GM12878 (cell line): ENCODE measurements at regions not wholly inside any gene's neighbourhood (a gene's known extent, or its start where the extent isn't known, plus 50 kb on each side); places are given as distances from the start of the nearest gene placed in this dataset.

Source experiments
- ATAC-seq: fragments of 200-7000 bp; cut with Tn5 transposase; 3 replicates; pipeline ENCODE4 v1.9.1; 2020; ENCODE audit warnings: mild to moderate bottlenecking, moderate library complexity
- BruUV-seq: library from RNA; stranded (reverse); fragments of 400-500 nt; replicated peaks from 2 replicates; lab custom pipeline; 2021; lab: Mats Ljungman, UMichigan
- CTCF ChIA-PET: fragments of 300-600 bp; sonication (Branson Sonifier 250); formaldehyde crosslinking; extraction: SDS; loops from one replicate; lab custom pipeline; 2021; ENCODE audit warnings: inconsistent platforms; lab: Yijun Ruan, JAX
- POLR2A ChIA-PET: fragments of 350-600 bp; formaldehyde crosslinking; extraction: SDS; loops from one replicate; lab custom pipeline; 2021; ENCODE audit warnings: inconsistent platforms; lab: Charles Lee
- RAD21 ChIA-PET: fragments of 300-600 bp; sonication (Branson Sonifier 250); formaldehyde crosslinking; loops from one replicate; lab custom pipeline; 2023; ENCODE audit warnings: antibody characterized with exemption; ENCODE audit not compliant: unreplicated experiment; lab: Charles Lee
- SMC1A ChIA-PET: fragments of 300-600 bp; sonication (Branson Sonifier 250); formaldehyde crosslinking; loops from one replicate; lab custom pipeline; 2023; ENCODE audit not compliant: unreplicated experiment, uncharacterized antibody; lab: Charles Lee
- DNase-seq: peaks from one replicate; pipeline ENCODE4 v3.0.0-alpha.2; 2011; ENCODE audit warnings: low read depth, low spot score
- FAIRE-seq: peaks from 3 replicates; lab custom pipeline; 2011; peaks lifted over from hg19 to GRCh38; lab: Jason Lieb, UNC
- H2AFZ ChIP-seq: 2 replicates; pipeline ENCODE4 v1.6.0; 2011; ENCODE audit warnings: low read depth, low read length, control low read depth; ENCODE audit not compliant: control insufficient read depth
- H3K27ac ChIP-seq: 2 replicates; pipeline ENCODE4 v1.5.1; 2011; ENCODE audit warnings: control low read depth; ENCODE audit not compliant: control insufficient read depth, insufficient read depth
- H3K27me3 ChIP-seq, 2 experiments: replicated peaks in 1 of 2; 2 replicates each; pipeline versions ENCODE4 v1.6.0 to v1.6.1; 2011; ENCODE audit warnings: low read length in 1 of 2; ENCODE audit not compliant: control insufficient read depth in 2 of 2, insufficient read depth in 2 of 2
- H3K36me3 ChIP-seq, 2 experiments: 2 replicates each; pipeline ENCODE4 v1.5.1; 2011; ENCODE audit warnings: low read length in 1 of 2; ENCODE audit not compliant: control insufficient read depth in 2 of 2, insufficient read depth in 2 of 2
- H3K4me1 ChIP-seq: 2 replicates; pipeline ENCODE4 v1.6.1; 2011; ENCODE audit warnings: mild to moderate bottlenecking, low read length, moderate library complexity, mixed read lengths; ENCODE audit not compliant: control insufficient read depth, insufficient read depth
- H3K4me2 ChIP-seq: 2 replicates; pipeline ENCODE4 v1.6.0; 2011; ENCODE audit warnings: control low read depth; ENCODE audit not compliant: control insufficient read depth, insufficient read depth
- H3K4me3 ChIP-seq: fragments of 200-600 bp; sonication (generic); 2 replicates; pipeline ENCODE4 v1.5.1; 2016
- H3K79me2 ChIP-seq: 2 replicates; pipeline ENCODE4 v1.6.0; 2011; ENCODE audit warnings: low read length; ENCODE audit not compliant: control insufficient read depth, insufficient read depth
- H3K9ac ChIP-seq: 2 replicates; pipeline ENCODE4 v1.8.0; 2011; ENCODE audit warnings: low read length, control low read depth, mixed read lengths; ENCODE audit not compliant: control insufficient read depth, insufficient read depth
- H3K9me3 ChIP-seq: replicated peaks from 3 replicates; pipeline ENCODE4 v1.5.1; 2011; ENCODE audit warnings: mild to moderate bottlenecking, low read length; ENCODE audit not compliant: control insufficient read depth, insufficient read depth
- H4K20me1 ChIP-seq: 2 replicates; pipeline ENCODE4 v1.6.0; 2011; ENCODE audit not compliant: control insufficient read depth, insufficient read depth
- ATF7 ChIP-seq: fragments of 450-650 bp; IDR thresholded peaks from 2 replicates; pipeline ENCODE4 v1.6.1; 2016; ENCODE audit warnings: low read depth, mild to moderate bottlenecking
- RAD21 ChIP-seq: IDR thresholded peaks from 2 replicates; pipeline ENCODE4 v1.6.1; 2011; ENCODE audit warnings: mild to moderate bottlenecking, low read depth, low read length, moderate library complexity; ENCODE audit not compliant: insufficient read depth
- RB1 ChIP-seq: fragments of 450-650 bp; formaldehyde crosslinking; IDR thresholded peaks from 2 replicates; pipeline ENCODE4 v1.6.1; 2017; ENCODE audit warnings: mild to moderate bottlenecking, borderline replicate concordance
- RELB ChIP-seq: fragments of 450-650 bp; IDR thresholded peaks from 2 replicates; pipeline ENCODE4 v1.6.1; 2017; ENCODE audit warnings: low read depth, mild to moderate bottlenecking, moderate library complexity
- SKIL ChIP-seq: fragments of 450-650 bp; IDR thresholded peaks from 2 replicates; pipeline ENCODE4 v1.6.1; 2017; ENCODE audit warnings: mild to moderate bottlenecking, low read depth, inconsistent platforms; ENCODE audit not compliant: poor library complexity, severe bottlenecking
- SREBF1 ChIP-seq: IDR thresholded peaks from 2 replicates; pipeline ENCODE4 v1.6.1; 2012; ENCODE audit warnings: mild to moderate bottlenecking, low read length
- TARDBP ChIP-seq: IDR thresholded peaks from 2 replicates; pipeline ENCODE4 v1.6.1; 2016; ENCODE audit warnings: borderline replicate concordance
- WGBS: methylation state at CpG from one replicate; pipeline ENCODE4 v1.1.6; 2016; ENCODE audit warnings: low lambda C conversion rate; ENCODE audit not compliant: insufficient replicate concordance, insufficient coverage; ENCODE audit errors: missing lambda C conversion rate; 5-methylcytosine and 5-hydroxymethylcytosine counted together
- in situ Hi-C: fragments of 300-500 bp; cut with MboI; formaldehyde crosslinking; loops from 9 replicates; pipeline ENCODE4 v1.14.3; 2018; ENCODE audit warnings: mixed read lengths
- intact Hi-C: fragments of 100-400 bp; cut with micrococcal nuclease; formaldehyde crosslinking; loops from one replicate; pipeline ENCODE4 v1.14.2; 2022; ENCODE audit not compliant: unreplicated experiment

- H3K4me3 ChIP-seq = no peak overlapping the region
- no peak for DNase-seq
- H3K9me3 ChIP-seq = no peaks in the 10 kb centered on the region
- in situ Hi-C loops = no loop called here
- intact Hi-C loops = no loop called here
- no TSS peak for BruUV-seq
- ChIA-PET POLR2A (no interaction called here), RAD21 (no interaction called here), SMC1A (no interaction called here), CTCF (no interaction called here)
- no peaks in the 10 kb centered on the region for H4K20me1 ChIP-seq
- H3K4me1 ChIP-seq = no peaks in the 10 kb centered on the region
- TF ChIP-seq ATF7 (no peak), RAD21 (no peak), RELB (no peak), SKIL (no peak), TARDBP (no peak), SREBF1 (no peak), RB1 (no peak)
- no peak overlapping the region for H3K27ac ChIP-seq
- no peaks in the 10 kb centered on the region for H3K36me3 ChIP-seq
- no peak overlapping the region for H2AFZ ChIP-seq
- H3K27me3 ChIP-seq = no peaks in the 10 kb centered on the region
- H3K4me2 ChIP-seq = no peak overlapping the region
- H3K79me2 ChIP-seq = no peaks in the 10 kb centered on the region
- ATAC-seq = no peak
- WGBS = 78% methylated on average over 11 of the region's 11 CpGs
- no peak overlapping the region for H3K9ac ChIP-seq
- no peak for FAIRE-seq
Observed at GRCh38 chr22:19586922-19587684, 62.9 kb upstream of the CLDN5 start.
